Neutrophil (primary cell): ENCODE measurements at regions not wholly inside any gene's neighbourhood (a gene's known extent, or its start where the extent isn't known, plus 50 kb on each side); places are given as distances from the start of the nearest gene placed in this dataset.

Source experiments
- H3K27ac ChIP-seq: fragments of 200-600 bp; sonication (generic); 2 replicates; pipeline ENCODE4 v1.5.1; 2016; ENCODE audit warnings: mild to moderate bottlenecking, moderate library complexity
- H3K27me3 ChIP-seq: fragments of 200-600 bp; sonication (generic); 2 replicates; pipeline ENCODE4 v1.6.0; 2016; ENCODE audit warnings: mild to moderate bottlenecking
- H3K36me3 ChIP-seq: fragments of 200-600 bp; sonication (generic); 2 replicates; pipeline ENCODE4 v1.5.1; 2017
- H3K4me1 ChIP-seq, 2 experiments: fragments of 200-600 bp in 1 of 2; sonication (generic) in 1 of 2; 1 replicate in 1 of 2; 2 replicates in 1 of 2; pipeline versions ENCODE4 v1.5.1 to v1.6.1; 2013 to 2016; ENCODE audit warnings: low read depth in 1 of 2, low read length in 1 of 2, mild to moderate bottlenecking in 1 of 2, moderate library complexity in 1 of 2; ENCODE audit not compliant: control insufficient read depth in 1 of 2, insufficient read depth in 1 of 2
- H3K4me3 ChIP-seq, 2 experiments: fragments of 200-600 bp in 1 of 2; sonication (generic) in 1 of 2; 1 replicate in 1 of 2; 2 replicates in 1 of 2; pipeline ENCODE4 v1.5.1; 2013 to 2016; ENCODE audit warnings: low read depth in 1 of 2, low read length in 1 of 2, mild to moderate bottlenecking in 1 of 2, moderate library complexity in 1 of 2
- H3K9me3 ChIP-seq: fragments of 200-600 bp; sonication (generic); 2 replicates; pipeline ENCODE4 v1.5.1; 2016
- CTCF ChIP-seq: fragments of 200-600 bp; sonication (generic); IDR thresholded peaks from 2 replicates; pipeline ENCODE4 v1.5.1; 2016; ENCODE audit warnings: antibody characterized with exemption

- Histone ChIP-seq H3K4me3 (no peak overlapping the region), H3K27me3 (no peaks in the 10 kb centered on the region), H3K36me3 (no peaks in the 10 kb centered on the region), H3K27ac (no peak overlapping the region), H3K4me1 (no peaks in the 10 kb centered on the region), H3K9me3 (no peaks in the 10 kb centered on the region)
- TF ChIP-seq CTCF = no peak
Observed at GRCh38 chrX:69077895-69078455, 87.3 kb downstream of the PJA1 start.

- Histone ChIP-seq H3K27me3 (no peaks in the 10 kb centered on the region), H3K9me3 (no peaks in the 10 kb centered on the region), H3K27ac (no peak overlapping the region), H3K36me3 (no peaks in the 10 kb centered on the region), H3K4me1 (no peaks in the 10 kb centered on the region), H3K4me3 (no peak overlapping the region)
- no peak for TF ChIP-seq CTCF
Observed at GRCh38 chrX:69076088-69076487, 89.2 kb downstream of the PJA1 start.

GRCh38 chrX:69074726-69075125, 90.5 kb downstream of the PJA1 start:
- H3K9me3 ChIP-seq = no peaks in the 10 kb centered on the region
- no peak overlapping the region for H3K4me3 ChIP-seq
- H3K4me1 ChIP-seq = no peaks in the 10 kb centered on the region
- no peaks in the 10 kb centered on the region for H3K36me3 ChIP-seq
- H3K27me3 ChIP-seq = no peaks in the 10 kb centered on the region
- no peak for TF ChIP-seq CTCF
- no peak overlapping the region for H3K27ac ChIP-seq

DNA sequence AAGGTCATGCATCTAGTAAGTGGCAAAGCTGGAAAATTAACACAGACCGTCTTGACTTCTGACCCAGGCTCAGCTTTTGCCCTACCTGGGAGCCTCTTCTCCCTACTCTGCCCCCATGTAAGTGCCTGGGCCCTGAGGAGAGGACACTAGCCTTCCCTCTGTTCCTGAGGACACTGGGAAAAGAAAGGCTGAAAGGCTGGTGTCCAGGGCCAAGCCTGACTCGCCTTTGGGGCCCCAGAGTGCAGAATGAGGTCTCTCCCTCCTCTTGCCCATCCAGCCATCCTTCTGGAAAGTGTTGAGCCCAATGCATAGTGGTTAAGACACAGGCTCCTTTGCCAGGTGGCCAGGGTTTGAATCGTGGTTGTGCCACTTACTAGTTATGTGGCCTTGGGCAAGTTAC, 91.5 kb downstream of the PJA1 start:
- no peak overlapping the region for H3K4me3 ChIP-seq
- TF ChIP-seq CTCF = no peak
- H3K4me1 ChIP-seq = no peaks in the 10 kb centered on the region
- H3K27me3 ChIP-seq = no peaks in the 10 kb centered on the region
- no peaks in the 10 kb centered on the region for H3K36me3 ChIP-seq
- no peaks in the 10 kb centered on the region for H3K9me3 ChIP-seq
- no peak overlapping the region for H3K27ac ChIP-seq

DNA sequence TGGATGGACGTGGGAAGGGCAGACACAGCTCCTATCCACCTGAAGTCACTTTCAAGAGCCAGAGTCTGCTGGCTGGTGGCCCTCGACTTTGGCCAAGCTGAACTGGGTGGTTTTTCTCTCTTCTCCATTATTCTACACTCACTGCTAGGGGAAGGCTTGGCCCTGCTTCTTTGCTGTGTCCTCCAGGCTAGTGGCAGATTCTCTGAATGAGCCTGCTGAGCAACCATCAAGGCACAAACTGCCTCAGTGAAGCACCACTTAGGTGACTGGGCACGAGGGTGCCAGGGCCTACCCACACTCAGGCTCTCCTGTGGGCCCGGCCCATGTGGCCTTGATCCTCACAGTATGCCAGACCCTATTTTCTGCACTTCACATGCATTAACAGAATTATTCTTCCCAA, 92.0 kb downstream of the PJA1 start:
- Histone ChIP-seq H3K4me1 (no peaks in the 10 kb centered on the region), H3K27ac (no peak overlapping the region), H3K4me3 (no peak overlapping the region), H3K27me3 (no peaks in the 10 kb centered on the region), H3K36me3 (no peaks in the 10 kb centered on the region), H3K9me3 (no peaks in the 10 kb centered on the region)
- TF ChIP-seq CTCF = no peak
